ENCODE measurements at regions not wholly inside any gene's neighbourhood (a gene's known extent, or its start where the extent isn't known, plus 50 kb on each side); places are given as distances from the start of the nearest gene placed in this dataset.
"Not testable (repeated sequence)": the region's sequence is repeated elsewhere in the genome, so short reads cannot be mapped to it uniquely, and the experiment has no call there.

GRCh38 chr1:195738966-195739650 is 869.1 kb downstream of the KCNT2 start:
- no peak for DNase-seq

GRCh38 chr1:195735140-195735539 is 873.1 kb downstream of the KCNT2 start:
- DNase-seq, result no peak

- peak in 1 of 2 experiments; percentile 22 for DNase-seq
These were observed 874.4 kb downstream of the KCNT2 start for GRCh38 chr1:195733826-195734225.

- no peak for DNase-seq
These were observed 874.8 kb downstream of the KCNT2 start for GRCh38 chr1:195733408-195733807.

- no peak for DNase-seq
These were observed 876.9 kb downstream of the KCNT2 start for GRCh38 chr1:195731385-195731784.

GRCh38 chr1:195723796-195724194 is 884.4 kb downstream of the KCNT2 start:
- DNase-seq, result no peak

GRCh38 chr1:195722852-195723795 is 885.1 kb downstream of the KCNT2 start:
- not testable (repeated sequence) for DNase-seq

GRCh38 chr1:195722146-195722545 is 886.1 kb downstream of the KCNT2 start:
- not testable (repeated sequence) for DNase-seq

GRCh38 chr1:195721210-195721971 is 886.8 kb downstream of the KCNT2 start:
- DNase-seq, result no peak

- DNase-seq, result peak in 1 of 2 experiments; percentile 25
These were observed 890.6 kb downstream of the KCNT2 start for GRCh38 chr1:195717651-195718050.

- DNase-seq, result no peak
These were observed 892.6 kb downstream of the KCNT2 start for GRCh38 chr1:195715652-195716051.

GRCh38 chr1:195714248-195714647 is 894.0 kb downstream of the KCNT2 start:
- no peak for DNase-seq

GRCh38 chr1:195709821-195710220 is 898.4 kb downstream of the KCNT2 start:
- DNase-seq, result peak in 1 of 2 experiments; percentile 57

GRCh38 chr1:195704028-195704427 is 904.2 kb downstream of the KCNT2 start:
- no peak for DNase-seq

GRCh38 chr1:195701149-195701548 is 907.1 kb downstream of the KCNT2 start:
- DNase-seq, result no peak

- DNase-seq, result no peak
These were observed 911.1 kb downstream of the KCNT2 start for GRCh38 chr1:195697130-195697529.

- DNase-seq, result no peak
These were observed 921.5 kb downstream of the KCNT2 start for GRCh38 chr1:195686764-195687163.

- no peak for DNase-seq
These were observed 943.6 kb downstream of the KCNT2 start for GRCh38 chr1:195664628-195665027.

- no peak for DNase-seq
These were observed 944.5 kb downstream of the KCNT2 start for GRCh38 chr1:195663549-195664280.

GRCh38 chr1:195656780-195657179 is 951.5 kb downstream of the KCNT2 start:
- DNase-seq, result no peak

GRCh38 chr1:195648875-195649274 is 959.4 kb downstream of the KCNT2 start:
- not testable (repeated sequence) for DNase-seq

GRCh38 chr1:195637539-195637938 is 970.7 kb downstream of the KCNT2 start:
- peak; percentile 1 to 59 for DNase-seq
